Brain microvascular endothelial cell (primary cell): ENCODE measurements at regions not wholly inside any gene's neighbourhood (a gene's known extent, or its start where the extent isn't known, plus 50 kb on each side); places are given as distances from the start of the nearest gene placed in this dataset.
"Not testable (repeated sequence)": the region's sequence is repeated elsewhere in the genome, so short reads cannot be mapped to it uniquely, and the experiment has no call there.

ENCODE experiments used
- DNase-seq: peaks from one replicate; pipeline ENCODE4 v3.0.0-alpha.2; 2020
- H3K27ac ChIP-seq: fragments of 250-450 bp; sonication (Bioruptor Pico); 2 replicates; pipeline ENCODE4 v1.5.1; 2020; ENCODE audit warnings: mild to moderate bottlenecking, moderate library complexity
- H3K27me3 ChIP-seq: fragments of 250-450 bp; sonication (Bioruptor Pico); replicated peaks from 2 replicates; pipeline ENCODE4 v1.5.1; 2020; ENCODE audit warnings: mild to moderate bottlenecking
- H3K36me3 ChIP-seq: fragments of 250-450 bp; sonication (Bioruptor Pico); replicated peaks from 2 replicates; pipeline ENCODE4 v1.5.1; 2020; ENCODE audit warnings: mild to moderate bottlenecking
- H3K4me3 ChIP-seq: 2 replicates; pipeline ENCODE4 v1.5.1; 2011; ENCODE audit warnings: low read depth, mild to moderate bottlenecking, control low read depth, low read length, moderate library complexity
- CTCF ChIP-seq: IDR thresholded peaks from 2 replicates; pipeline ENCODE4 v1.5.1; 2011; ENCODE audit warnings: low read depth, mild to moderate bottlenecking, moderate library complexity, low read length, control low read depth, inconsistent platforms; ENCODE audit errors: missing control alignments
- in situ Hi-C: cut with HindIII; loops from 2 replicates; pipeline ENCODE4 v1.10.0; 2017; ENCODE audit warnings: low sequenced_read_pairs, low pct_ligation_motif_present

- in situ Hi-C loops = no loop called here
- Histone ChIP-seq H3K4me3 (no peak overlapping the region), H3K27me3 (no peaks in the 10 kb centered on the region), H3K36me3 (no peaks in the 10 kb centered on the region), H3K27ac (no peak overlapping the region)
- no peak for TF ChIP-seq CTCF
- no peak for DNase-seq
Measured at GRCh38 chr7:9523579-9523978, 1090.2 kb downstream of the NXPH1 start.

- H3K36me3 ChIP-seq, H3K4me3 ChIP-seq, DNase-seq, H3K27me3 ChIP-seq, H3K27ac ChIP-seq, in situ Hi-C loops: not testable (repeated sequence)
Measured at GRCh38 chr7:9552431-9552830, 1119.0 kb downstream of the NXPH1 start.

GRCh38 chr7:9557853-9558252 is 1124.4 kb downstream of the NXPH1 start:
- in situ Hi-C loops = no loop called here
- Histone ChIP-seq H3K27me3 (no peaks in the 10 kb centered on the region), H3K4me3 (no peak overlapping the region), H3K27ac (no peak overlapping the region), H3K36me3 (no peaks in the 10 kb centered on the region)
- no peak for TF ChIP-seq CTCF
- DNase-seq = no peak

- in situ Hi-C loops = no loop called here
Measured at GRCh38 chr7:9575716-9576115, 1142.3 kb downstream of the NXPH1 start.

GRCh38 chr7:9582824-9583223 is 1149.4 kb downstream of the NXPH1 start:
- in situ Hi-C loops = no loop called here
- H3K27me3 ChIP-seq = no peaks in the 10 kb centered on the region
- no peak overlapping the region for H3K4me3 ChIP-seq
- TF ChIP-seq CTCF = no peak
- H3K27ac ChIP-seq = no peak overlapping the region
- DNase-seq = no peak
- H3K36me3 ChIP-seq = no peaks in the 10 kb centered on the region

More at GRCh38 chr7:9575716-9576115, 1142.3 kb downstream of the NXPH1 start:
- Histone ChIP-seq H3K4me3 (no peak overlapping the region), H3K27me3 (no peaks in the 10 kb centered on the region), H3K36me3 (no peaks in the 10 kb centered on the region), H3K27ac (no peak overlapping the region)
- TF ChIP-seq CTCF = no peak
- DNase-seq = no peak

- TF ChIP-seq CTCF = no peak
- DNase-seq = no peak
- Histone ChIP-seq H3K27ac (no peak overlapping the region), H3K36me3 (no peaks in the 10 kb centered on the region), H3K27me3 (no peaks in the 10 kb centered on the region), H3K4me3 (no peak overlapping the region)
- in situ Hi-C loops = no loop called here
Measured at GRCh38 chr7:9598411-9598810, 1165.0 kb downstream of the NXPH1 start.
